GM19455 (cell line): ENCODE measurements at regions not wholly inside any gene's neighbourhood (a gene's known extent, or its start where the extent isn't known, plus 50 kb on each side); places are given as distances from the start of the nearest gene placed in this dataset.
"Not testable (repeated sequence)": the region's sequence is repeated elsewhere in the genome, so short reads cannot be mapped to it uniquely, and the experiment has no call there.

Experiments
- ATAC-seq: cut with Tn5 transposase; IDR thresholded peaks from one replicate; pipeline ENCODE4 v1.9.1; 2021; ENCODE audit not compliant: unreplicated experiment

- no peak for ATAC-seq
These were observed 114.0 kb downstream of the SLC38A4 start for GRCh38 chr12:46711756-46712155.

- ATAC-seq, result no peak
These were observed 115.6 kb downstream of the SLC38A4 start for GRCh38 chr12:46710125-46710743.

- no peak for ATAC-seq
These were observed 123.0 kb downstream of the SLC38A4 start for GRCh38 chr12:46702581-46703344.

- no peak for ATAC-seq
These were observed 124.4 kb downstream of the SLC38A4 start for GRCh38 chr12:46701356-46701755.

GRCh38 chr12:46699986-46700385, 125.8 kb downstream of the SLC38A4 start:
- no peak for ATAC-seq

- ATAC-seq, result no peak
These were observed 127.8 kb downstream of the SLC38A4 start for GRCh38 chr12:46698003-46698402.

- ATAC-seq, result no peak
These were observed 132.3 kb downstream of the SLC38A4 start for GRCh38 chr12:46693518-46693917.

GRCh38 chr12:46693034-46693433, 132.8 kb downstream of the SLC38A4 start:
- no peak for ATAC-seq

GRCh38 chr12:46692606-46693005, 133.2 kb downstream of the SLC38A4 start:
- ATAC-seq, result no peak

GRCh38 chr12:46686267-46686942, 139.4 kb downstream of the SLC38A4 start:
- ATAC-seq, result no peak

GRCh38 chr12:46684243-46684642, 141.6 kb downstream of the SLC38A4 start:
- not testable (repeated sequence) for ATAC-seq

- ATAC-seq, result no peak
These were observed 143.6 kb downstream of the SLC38A4 start for GRCh38 chr12:46682148-46682547.

- no peak for ATAC-seq
These were observed 145.3 kb downstream of the SLC38A4 start for GRCh38 chr12:46680506-46680905.

GRCh38 chr12:46679754-46680153, 146.0 kb downstream of the SLC38A4 start:
- no peak for ATAC-seq

- ATAC-seq, result no peak
These were observed 147.4 kb downstream of the SLC38A4 start for GRCh38 chr12:46678426-46678825.

- no peak for ATAC-seq
These were observed 148.0 kb downstream of the SLC38A4 start for GRCh38 chr12:46677749-46678148.

- no peak for ATAC-seq
These were observed 148.8 kb downstream of the SLC38A4 start for GRCh38 chr12:46676797-46677520.

- no peak for ATAC-seq
These were observed 149.4 kb downstream of the SLC38A4 start for GRCh38 chr12:46676396-46676795.

- ATAC-seq, result no peak
These were observed 150.1 kb downstream of the SLC38A4 start for GRCh38 chr12:46675736-46676135.

GRCh38 chr12:46674800-46675199, 151.0 kb downstream of the SLC38A4 start:
- no peak for ATAC-seq

GRCh38 chr12:46674129-46674528, 151.7 kb downstream of the SLC38A4 start:
- no peak for ATAC-seq
